ENCODE measurements at regions not wholly inside any gene's neighbourhood (a gene's known extent, or its start where the extent isn't known, plus 50 kb on each side); places are given as distances from the start of the nearest gene placed in this dataset.

- no peak for DNase-seq
Observed at GRCh38 chr1:83571536-83571935, 427.4 kb downstream of the TTLL7 start.

GRCh38 chr1:83561346-83561745, 437.6 kb downstream of the TTLL7 start:
- DNase-seq = no peak

GRCh38 chr1:83559129-83559840, 439.6 kb downstream of the TTLL7 start:
- DNase-seq = no peak

DNA sequence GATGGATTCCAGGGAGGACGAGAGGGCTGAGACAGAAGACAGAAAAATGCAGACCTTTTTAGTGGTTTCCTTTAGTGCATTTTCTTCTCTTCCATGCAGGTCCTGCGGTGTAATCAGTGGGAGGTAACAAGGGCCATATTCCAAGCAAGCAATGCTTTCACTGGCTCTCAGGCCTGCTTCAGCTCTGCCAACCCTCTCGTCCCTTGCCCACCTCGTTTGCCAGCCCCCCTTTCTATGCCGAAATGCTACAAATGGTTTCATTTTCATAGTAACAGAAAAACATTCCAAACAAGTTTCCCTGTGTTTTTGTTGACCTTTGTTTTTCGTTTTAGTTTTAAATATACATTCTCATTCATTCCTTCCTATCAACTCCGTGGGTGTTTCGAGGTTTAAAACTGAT, 443.1 kb downstream of the TTLL7 start:
- DNase-seq = no peak

DNA sequence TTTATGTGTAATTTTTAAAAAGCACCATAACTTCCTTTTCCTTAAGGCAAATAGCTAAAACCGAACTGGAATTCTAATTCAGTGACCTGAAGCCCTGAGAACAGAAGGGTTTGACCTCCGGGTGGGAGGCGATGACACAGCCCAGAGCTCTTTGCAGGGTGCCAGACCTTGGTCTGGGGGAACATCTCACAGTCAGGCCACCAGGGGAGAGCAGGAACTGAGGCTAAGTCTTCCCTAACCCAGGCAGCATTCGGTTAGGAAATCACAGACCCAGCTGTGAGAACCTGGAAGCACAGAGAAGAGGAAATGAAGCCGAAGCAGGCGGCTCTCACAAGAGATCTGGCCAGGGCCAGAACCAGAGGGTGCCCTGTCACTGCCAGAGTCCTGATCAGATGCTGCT, 444.8 kb downstream of the TTLL7 start:
- DNase-seq = no peak

DNA sequence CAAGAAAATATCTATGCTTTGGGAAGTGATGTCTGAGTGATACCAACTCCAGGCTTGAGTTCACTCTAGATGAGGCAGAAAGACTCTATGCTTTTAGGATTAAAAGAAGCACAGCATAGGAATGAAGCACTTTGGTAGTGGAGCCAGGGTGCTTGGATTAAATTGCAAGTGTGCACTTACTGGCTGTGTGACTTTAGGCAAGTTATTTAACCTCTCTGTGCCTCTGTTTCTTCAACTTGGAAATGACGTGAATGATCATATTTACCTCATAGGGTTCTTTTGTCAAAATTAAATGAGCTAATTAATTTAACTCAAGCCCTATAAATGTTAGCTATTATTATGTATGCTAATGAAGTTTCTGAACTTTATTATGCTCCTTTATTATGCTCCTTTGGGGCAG, 446.1 kb downstream of the TTLL7 start:
- no peak for DNase-seq

DNA sequence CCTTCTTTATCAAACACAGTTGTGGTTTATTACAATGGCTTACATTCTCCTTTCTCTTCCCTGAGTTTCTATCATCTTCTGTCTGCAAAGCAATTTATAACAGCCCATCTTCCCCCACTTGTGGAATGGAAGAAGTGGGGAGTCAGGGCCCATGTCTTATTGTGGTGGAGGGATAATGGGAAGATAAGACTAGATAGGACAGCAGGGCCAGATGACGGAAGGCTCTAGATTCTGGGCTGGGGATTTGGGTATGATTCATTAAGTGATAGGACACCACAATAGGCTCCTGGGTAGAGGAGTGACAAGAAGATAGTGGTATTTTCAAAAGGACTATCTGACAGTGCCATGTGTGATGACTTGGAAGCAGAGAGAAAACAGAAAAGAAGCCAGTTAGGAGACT, 450.6 kb downstream of the TTLL7 start:
- DNase-seq = no peak

DNA sequence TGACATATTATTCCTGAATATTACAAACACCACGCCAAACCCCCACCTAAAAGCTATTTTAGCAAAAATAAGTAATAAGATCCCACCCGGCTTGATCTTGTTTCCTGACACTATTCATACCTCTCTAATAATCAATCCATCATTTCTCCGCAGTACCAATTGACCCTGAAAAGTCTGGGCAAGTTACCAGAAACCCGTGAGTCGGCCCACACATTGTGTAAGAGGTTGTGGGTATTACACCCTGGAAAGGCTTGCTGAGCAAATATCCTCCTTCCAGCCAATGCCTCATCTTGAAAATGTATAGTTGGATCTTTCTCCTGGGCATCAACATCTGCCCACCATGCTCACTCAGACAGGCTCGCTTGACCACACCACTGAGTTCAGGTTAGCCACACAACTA, 451.0 kb downstream of the TTLL7 start:
- no peak for DNase-seq

DNA sequence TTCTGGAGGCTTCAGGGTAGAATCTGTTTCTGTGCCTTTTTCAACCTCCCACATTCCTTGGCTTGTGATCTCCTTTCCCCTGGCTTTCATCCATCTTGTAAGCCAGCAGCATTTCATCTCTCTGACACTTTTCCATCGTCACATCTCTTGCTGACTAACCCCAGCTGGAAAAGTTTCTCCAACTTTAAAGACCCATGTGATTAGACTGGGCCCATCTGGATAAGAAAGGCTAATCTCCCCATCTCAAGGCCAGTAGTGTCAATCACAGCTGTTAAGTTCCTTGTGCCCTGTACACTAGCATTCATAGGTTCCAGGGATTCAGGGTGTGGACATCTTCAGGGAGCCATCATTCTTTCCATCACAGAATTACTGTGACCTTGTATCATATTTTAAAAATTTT, 452.1 kb downstream of the TTLL7 start:
- DNase-seq = no peak

- DNase-seq = no peak
Observed at GRCh38 chr1:83545066-83545862, 453.7 kb downstream of the TTLL7 start.

DNA sequence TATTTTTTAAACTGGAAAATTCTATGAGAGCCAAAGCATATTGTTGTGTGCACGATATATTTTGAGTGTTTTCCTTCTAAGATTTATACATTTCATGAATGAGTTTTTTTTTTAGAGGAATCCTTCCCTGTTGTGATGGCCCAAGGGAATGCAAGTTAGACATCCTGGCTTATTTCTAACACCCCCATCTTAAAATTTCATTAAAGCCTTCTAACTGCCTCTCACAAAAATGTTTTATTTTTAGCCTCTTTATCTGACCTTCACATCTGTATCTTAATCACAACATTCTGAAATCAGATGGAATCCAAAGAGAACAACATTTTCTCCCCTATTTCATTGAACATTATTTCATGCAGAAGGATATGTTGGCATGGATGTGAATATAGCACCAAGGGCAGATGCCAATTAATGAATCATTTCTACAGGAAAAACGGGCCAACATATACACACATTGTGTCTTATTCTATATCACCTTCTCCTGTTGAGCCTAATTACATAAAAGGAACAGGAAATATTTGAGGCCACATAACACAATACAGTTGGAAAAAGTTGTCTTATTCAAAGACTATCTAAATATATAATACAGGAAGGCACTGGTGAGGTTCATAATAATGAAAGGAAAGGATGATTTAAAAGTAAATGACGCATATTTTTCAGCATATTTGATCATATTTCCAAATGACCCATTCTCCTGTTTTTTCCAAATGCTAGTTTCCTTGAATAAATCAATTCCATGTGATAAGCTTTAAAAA, 455.5 kb downstream of the TTLL7 start:
- no peak for DNase-seq

- no peak for DNase-seq
Observed at GRCh38 chr1:83531521-83532309, 467.2 kb downstream of the TTLL7 start.

DNA sequence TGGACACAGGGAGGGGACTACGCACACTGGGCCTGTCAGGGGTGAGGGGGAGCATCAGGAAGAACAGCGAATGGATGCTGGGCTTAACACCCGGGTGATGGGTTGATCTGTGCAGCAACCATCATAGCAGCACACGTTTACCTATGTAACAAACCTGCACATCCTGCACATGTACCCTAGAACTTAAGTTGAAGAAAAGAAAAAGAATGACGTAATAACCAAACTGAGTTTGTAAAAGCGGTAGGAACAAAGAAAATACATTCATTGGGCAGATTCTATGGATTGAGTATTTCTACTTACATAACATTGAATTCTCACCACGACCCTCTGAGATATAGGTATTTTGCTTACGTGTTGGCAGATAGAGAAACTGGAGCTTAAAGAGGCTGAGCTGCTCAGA, 468.4 kb downstream of the TTLL7 start:
- DNase-seq = no peak

- DNase-seq = no peak
Observed at GRCh38 chr1:83527987-83528386, 470.9 kb downstream of the TTLL7 start.

GRCh38 chr1:83520797-83521196, 478.1 kb downstream of the TTLL7 start:
- no peak for DNase-seq

DNA sequence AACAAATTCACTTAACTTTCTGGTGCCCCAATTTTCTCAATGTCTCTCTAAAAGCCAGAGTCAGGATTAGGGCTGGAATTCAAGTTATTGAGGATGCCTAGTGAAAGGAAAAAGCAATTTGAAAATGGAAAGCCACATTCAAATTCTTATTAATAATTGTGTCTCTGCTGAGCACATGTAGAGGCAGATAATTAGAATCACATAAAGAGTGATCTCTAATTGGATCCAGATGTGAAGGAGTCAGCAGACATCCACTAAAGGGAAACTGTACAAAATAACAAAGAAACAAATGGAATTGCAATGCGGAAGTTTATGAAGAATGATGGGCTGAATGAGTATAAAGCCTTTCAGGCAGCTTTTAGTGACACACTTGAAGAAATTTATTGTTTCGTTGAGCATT, 482.6 kb downstream of the TTLL7 start:
- DNase-seq = no peak

- no peak for DNase-seq
Observed at GRCh38 chr1:83515578-83516154, 483.3 kb downstream of the TTLL7 start.

GRCh38 chr1:83512373-83513193, 486.3 kb downstream of the TTLL7 start:
- no peak for DNase-seq

- no peak for DNase-seq
Observed at GRCh38 chr1:83511146-83511726, 487.7 kb downstream of the TTLL7 start.

- no peak for DNase-seq
Observed at GRCh38 chr1:83509301-83509781, 489.6 kb downstream of the TTLL7 start.
